ENCODE measurements at regions not wholly inside any gene's neighbourhood (a gene's known extent, or its start where the extent isn't known, plus 50 kb on each side); places are given as distances from the start of the nearest gene placed in this dataset.
"Not testable (repeated sequence)": the region's sequence is repeated elsewhere in the genome, so short reads cannot be mapped to it uniquely, and the experiment has no call there.

- DNase-seq, result peak; percentile 79
Measured at GRCh38 chr10:61262486-61263261, 190.5 kb downstream of the TMEM26 start.

GRCh38 chr10:61257956-61258496, 195.2 kb downstream of the TMEM26 start:
- DNase-seq, result no peak

- no peak for DNase-seq
Measured at GRCh38 chr10:61257136-61257535, 196.0 kb downstream of the TMEM26 start.

- DNase-seq, result peak; percentile 13
Measured at GRCh38 chr10:61252326-61252725, 200.9 kb downstream of the TMEM26 start.

- DNase-seq, result no peak
Measured at GRCh38 chr10:61251089-61251488, 202.1 kb downstream of the TMEM26 start.

- DNase-seq, result no peak
Measured at GRCh38 chr10:61250131-61250530, 203.1 kb downstream of the TMEM26 start.

- no peak for DNase-seq
Measured at GRCh38 chr10:61248013-61248412, 205.2 kb downstream of the TMEM26 start.

GRCh38 chr10:61244261-61244775, 208.9 kb downstream of the TMEM26 start:
- DNase-seq, result no peak

GRCh38 chr10:61232780-61233179, 220.4 kb downstream of the TMEM26 start:
- DNase-seq, result no peak

GRCh38 chr10:61225939-61226338, 227.2 kb downstream of the TMEM26 start:
- no peak for DNase-seq

GRCh38 chr10:61223576-61223975, 229.6 kb downstream of the TMEM26 start:
- no peak for DNase-seq

GRCh38 chr10:61219696-61220095, 233.5 kb downstream of the TMEM26 start:
- no peak for DNase-seq

- no peak for DNase-seq
Measured at GRCh38 chr10:61217851-61218565, 235.2 kb downstream of the TMEM26 start.

GRCh38 chr10:61215246-61215645, 237.9 kb downstream of the TMEM26 start:
- no peak for DNase-seq

GRCh38 chr10:61211468-61211867, 241.7 kb downstream of the TMEM26 start:
- DNase-seq, result peak; percentile 4

- no peak for DNase-seq
Measured at GRCh38 chr10:61197057-61197456, 253.1 kb upstream of the RHOBTB1 start.

- no peak for DNase-seq
Measured at GRCh38 chr10:61195211-61195610, 251.2 kb upstream of the RHOBTB1 start.

GRCh38 chr10:61192589-61192988, 248.6 kb upstream of the RHOBTB1 start:
- not testable (repeated sequence) for DNase-seq

- DNase-seq, result no peak
Measured at GRCh38 chr10:61192042-61192441, 248.1 kb upstream of the RHOBTB1 start.

- no peak for DNase-seq
Measured at GRCh38 chr10:61189912-61190311, 245.9 kb upstream of the RHOBTB1 start.

- DNase-seq, result no peak
Measured at GRCh38 chr10:61188691-61189090, 244.7 kb upstream of the RHOBTB1 start.

- no peak for DNase-seq
Measured at GRCh38 chr10:61188101-61188500, 244.1 kb upstream of the RHOBTB1 start.

GRCh38 chr10:61187601-61188000, 243.6 kb upstream of the RHOBTB1 start:
- DNase-seq, result no peak

- DNase-seq, result no peak
Measured at GRCh38 chr10:61186408-61186807, 242.4 kb upstream of the RHOBTB1 start.
